ENCODE measurements at regions not wholly inside any gene's neighbourhood (a gene's known extent, or its start where the extent isn't known, plus 50 kb on each side); places are given as distances from the start of the nearest gene placed in this dataset.
A peak's percentile ranks its signal among the peaks of the same experiment; 100 is the strongest.

GRCh38 chr13:52929846-52930245 lies 81.4 kb upstream of the PCDH8 start:
- no peak for DNase-seq

GRCh38 chr13:52926971-52927370 lies 78.5 kb upstream of the PCDH8 start:
- no peak for DNase-seq

DNA sequence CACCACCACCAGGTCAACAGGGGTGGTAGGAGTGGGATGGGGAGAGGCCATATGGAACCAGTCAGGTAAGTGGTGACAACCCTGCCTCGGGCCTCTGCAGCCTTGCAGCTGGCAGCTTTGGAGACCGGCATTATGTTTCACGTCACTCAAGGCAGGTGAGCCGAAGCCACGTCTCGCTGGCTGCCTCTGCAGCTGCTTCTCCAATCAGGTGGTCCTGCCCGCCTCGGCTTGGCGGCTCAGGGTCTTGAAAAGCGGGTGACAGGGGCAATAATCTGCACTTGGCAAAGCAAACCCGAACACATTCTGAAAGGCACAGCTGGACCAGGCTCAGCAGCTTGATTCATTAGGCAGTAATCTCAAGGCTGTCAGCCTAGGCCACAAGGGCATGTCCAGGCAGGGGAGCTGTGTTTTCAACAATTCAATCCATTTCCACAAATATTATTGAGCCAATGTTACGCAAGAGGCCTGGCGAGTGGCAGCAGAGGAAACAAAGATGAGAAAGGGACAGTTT lies 77.4 kb upstream of the PCDH8 start:
- DNase-seq = no peak

- DNase-seq = no peak
Observed at GRCh38 chr13:52925251-52925650, 76.8 kb upstream of the PCDH8 start.

DNA sequence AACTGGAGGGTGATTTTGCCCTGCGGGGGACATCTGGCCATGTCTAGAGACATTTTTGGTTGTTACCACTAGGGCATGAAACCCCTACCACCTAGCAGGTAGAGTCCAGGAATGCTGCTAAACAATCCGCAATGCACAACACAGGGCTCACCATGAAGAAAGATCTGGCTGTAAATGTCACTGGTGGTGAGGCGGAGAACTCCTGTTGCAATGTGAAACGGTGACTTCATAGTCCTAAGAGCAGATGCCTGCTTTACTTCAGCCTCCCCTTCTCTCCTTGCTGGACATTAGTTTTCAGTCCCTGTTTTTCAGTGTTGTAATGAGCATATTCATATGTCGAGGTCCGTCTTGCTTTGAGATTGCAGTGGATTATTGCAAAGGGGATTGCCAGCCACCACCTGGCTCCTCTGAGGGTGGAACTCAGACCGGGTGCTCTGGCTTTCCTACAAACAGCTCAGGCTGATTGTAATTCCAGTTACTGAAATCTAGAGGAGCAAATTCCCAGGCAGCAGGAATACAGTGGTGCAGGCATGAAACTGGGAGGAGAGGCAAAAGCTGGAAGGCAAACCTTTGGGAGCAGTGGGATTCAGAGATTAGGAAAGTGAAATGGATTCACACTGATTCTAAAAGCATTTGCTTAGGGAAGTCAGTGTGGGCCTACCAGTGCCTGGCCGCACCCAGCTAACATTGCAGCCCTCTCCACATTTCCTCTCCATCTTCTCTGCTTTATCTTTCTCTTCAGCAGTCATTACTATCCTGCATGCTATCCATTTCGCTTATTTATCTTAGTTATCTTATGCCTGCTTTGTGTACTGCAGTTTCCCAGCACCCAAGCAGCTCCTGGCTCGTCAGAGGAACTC lies 76.1 kb upstream of the PCDH8 start:
- no peak for DNase-seq

DNA sequence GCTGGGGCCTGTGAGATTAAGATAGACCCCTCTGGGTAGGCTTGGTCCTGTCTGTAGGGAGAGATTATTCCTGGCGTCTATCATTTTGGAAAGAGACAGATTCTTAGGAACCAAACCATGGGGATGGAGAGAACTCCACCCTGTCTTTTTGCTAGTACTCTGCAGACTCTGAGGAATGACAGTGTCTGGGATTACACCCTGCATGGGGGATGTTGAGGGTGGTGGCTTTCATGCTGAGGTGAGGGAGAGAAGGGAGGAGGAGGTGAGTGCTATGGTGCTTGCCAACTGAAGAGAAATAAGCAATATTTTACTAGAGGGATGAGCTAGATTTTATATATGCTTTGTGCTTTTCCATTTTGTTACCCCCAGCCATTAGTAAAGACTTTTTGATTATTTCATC lies 74.5 kb upstream of the PCDH8 start:
- DNase-seq = no peak

DNA sequence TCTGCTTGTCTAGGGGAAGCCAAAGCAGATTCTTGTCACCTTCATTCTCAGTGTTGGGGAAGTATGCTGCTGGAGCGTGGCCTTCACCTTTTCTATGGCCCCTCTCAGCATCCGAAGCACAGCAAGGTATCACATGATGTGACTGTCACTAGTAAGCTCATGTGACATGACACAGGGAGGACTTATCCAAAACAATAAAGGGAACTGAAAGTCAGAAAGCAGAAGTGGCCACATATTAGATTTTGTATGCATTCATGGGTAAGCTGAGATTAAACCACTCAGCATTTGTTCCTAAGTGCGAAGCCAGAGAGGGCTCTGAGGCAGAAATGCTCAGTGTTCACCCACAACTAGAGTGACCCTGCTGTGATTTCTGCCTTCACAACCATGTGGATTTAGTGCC lies 72.8 kb upstream of the PCDH8 start:
- no peak for DNase-seq

DNA sequence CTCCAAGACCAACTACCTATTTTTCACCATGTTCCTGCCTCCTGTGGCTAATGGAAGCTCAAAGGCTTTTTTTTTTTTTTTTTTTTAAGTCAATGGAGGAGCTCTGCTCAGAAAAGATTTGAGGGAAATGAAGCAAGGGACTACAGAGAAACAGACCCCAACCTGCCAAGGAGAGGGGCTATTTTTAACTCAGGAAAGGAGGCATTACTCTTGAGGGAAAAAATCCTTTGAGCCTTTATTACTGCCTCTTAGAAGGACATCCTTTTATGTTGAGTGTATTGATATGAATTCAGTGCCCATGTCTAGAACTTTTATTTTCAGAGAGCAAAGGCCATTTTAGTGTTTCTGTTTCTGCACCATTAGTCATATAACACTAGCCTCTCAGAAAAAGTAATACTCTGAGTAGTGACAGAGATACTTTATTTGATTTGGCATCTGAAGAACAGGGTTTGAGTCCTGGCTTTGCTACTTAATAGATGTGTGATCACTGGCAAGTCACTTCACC lies 68.1 kb upstream of the PCDH8 start:
- no peak for DNase-seq

DNA sequence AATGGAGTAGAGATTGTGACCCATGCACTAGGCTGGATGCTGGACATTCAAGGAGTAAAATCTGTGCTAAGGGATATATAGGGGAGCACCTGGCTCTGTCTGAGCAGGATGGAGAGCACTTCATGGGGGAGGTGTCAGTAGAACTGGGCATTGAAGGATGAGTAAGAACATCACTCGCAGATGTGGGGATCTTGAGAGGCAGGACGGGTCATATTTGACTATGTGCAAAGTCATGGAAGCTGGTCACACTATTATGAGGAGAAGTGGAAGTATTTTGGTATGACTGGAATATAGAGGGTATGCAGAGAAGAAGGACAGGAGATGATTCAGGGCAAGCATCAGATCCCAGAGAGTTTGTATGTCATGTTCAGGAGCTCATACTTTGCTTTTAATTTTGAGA lies 62.9 kb upstream of the PCDH8 start:
- DNase-seq = no peak

DNA sequence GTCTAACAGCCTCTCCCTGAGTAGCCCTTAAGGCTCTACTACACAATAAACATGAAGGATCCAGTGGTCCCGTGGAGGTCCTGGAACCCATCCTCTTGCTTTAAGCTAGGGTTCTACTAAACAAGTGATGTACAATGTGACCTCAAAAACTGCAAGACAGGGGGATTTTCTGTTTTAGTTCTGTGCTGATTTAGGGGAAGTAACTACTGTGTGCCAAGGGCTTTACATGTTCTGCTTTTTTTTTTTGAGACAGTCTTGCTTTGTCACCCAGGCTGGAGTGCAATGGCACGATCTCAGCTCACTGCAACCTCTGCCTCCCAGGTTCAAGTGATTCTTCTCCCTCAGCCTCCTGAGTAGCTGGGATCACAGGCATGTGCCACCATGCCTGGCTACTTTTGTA lies 61.9 kb upstream of the PCDH8 start:
- peak in 1 of 2 donors; percentile 16 for DNase-seq

DNA sequence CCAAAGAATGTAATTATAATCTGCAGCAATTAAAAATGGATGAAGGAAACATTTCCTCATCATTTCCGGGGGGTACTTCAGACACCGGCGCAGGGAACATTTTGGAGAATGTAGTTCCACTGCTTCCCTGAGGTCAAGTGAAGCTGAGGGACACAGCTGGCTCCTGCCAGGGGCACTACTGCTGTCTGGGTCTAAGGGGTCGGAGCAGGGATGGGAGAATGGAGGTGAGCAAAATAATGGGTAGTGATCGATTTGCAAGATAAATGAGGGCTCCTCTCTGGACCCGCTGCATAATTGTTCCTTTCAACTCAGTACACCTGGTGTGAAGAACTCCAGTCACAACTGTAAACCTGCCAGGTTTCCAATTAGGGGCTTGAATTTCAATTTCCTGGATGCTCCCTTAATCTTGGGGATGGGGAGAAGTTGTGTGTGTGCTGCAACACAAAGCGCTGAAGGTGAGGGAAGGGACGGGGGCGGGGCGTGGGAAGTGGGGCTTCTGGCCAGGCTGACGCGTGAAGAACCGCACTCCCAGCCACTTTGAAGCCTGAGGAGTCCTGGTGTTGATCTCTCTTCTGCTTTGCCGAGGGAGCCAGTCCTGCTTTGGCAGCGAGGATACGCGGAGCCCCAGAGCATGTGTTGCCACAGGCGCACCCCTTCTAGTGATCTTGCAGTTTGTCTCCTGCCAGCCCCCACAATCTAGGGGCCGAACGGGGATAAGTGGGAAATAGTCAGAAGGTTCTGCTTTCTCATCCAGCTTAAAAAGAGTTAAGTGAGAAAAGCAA lies 57.9 kb upstream of the PCDH8 start:
- DNase-seq = no peak

DNA sequence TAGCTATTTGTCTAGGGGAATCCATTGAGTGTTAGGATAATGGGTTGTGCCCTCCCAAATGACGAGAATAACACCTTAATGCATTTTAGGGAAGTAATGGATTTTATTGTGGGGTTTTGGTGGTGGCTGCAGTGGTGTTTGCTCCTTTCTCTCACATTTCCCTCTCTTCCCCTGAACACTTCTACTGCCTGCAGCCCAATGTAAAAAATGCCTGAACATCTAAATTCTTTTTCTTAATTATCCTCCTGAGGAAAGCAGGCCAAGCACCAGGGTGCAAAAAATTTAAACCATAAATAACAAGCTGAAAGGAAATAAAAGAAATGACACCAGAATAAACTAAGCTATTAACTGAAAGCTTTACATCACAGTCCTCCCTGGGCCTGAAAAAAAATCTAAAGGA lies 57.3 kb upstream of the PCDH8 start:
- DNase-seq = no peak

GRCh38 chr13:52903320-52903719 lies 54.9 kb upstream of the PCDH8 start:
- no peak for DNase-seq

- DNase-seq = no peak
Observed at GRCh38 chr13:52899206-52899605, 50.8 kb upstream of the PCDH8 start.
